Osteoblast (primary cell): ENCODE measurements at regions not wholly inside any gene's neighbourhood (a gene's known extent, or its start where the extent isn't known, plus 50 kb on each side); places are given as distances from the start of the nearest gene placed in this dataset.

Source experiments
- DNase-seq: peaks from one replicate; pipeline ENCODE4 v3.0.0; 2011; ENCODE audit warnings: low spot score, mixed read lengths; ENCODE audit not compliant: insufficient read length; ENCODE audit errors: missing footprints
- H2AFZ ChIP-seq: 2 replicates; pipeline ENCODE4 v1.6.0; 2011; ENCODE audit warnings: mild to moderate bottlenecking, low read length
- H3K27ac ChIP-seq: 2 replicates; pipeline ENCODE4 v1.5.1; 2011; ENCODE audit warnings: mild to moderate bottlenecking, low read depth, low read length, moderate library complexity
- H3K27me3 ChIP-seq: 2 replicates; pipeline ENCODE4 v1.6.0; 2012; ENCODE audit warnings: mild to moderate bottlenecking, control low read depth, inconsistent platforms, low read length, moderate library complexity; ENCODE audit not compliant: insufficient read depth
- H3K36me3 ChIP-seq: 2 replicates; pipeline ENCODE4 v1.5.1; 2011; ENCODE audit warnings: mild to moderate bottlenecking, low read length, control low read depth, moderate library complexity; ENCODE audit not compliant: insufficient read depth
- H3K4me1 ChIP-seq: 2 replicates; pipeline ENCODE4 v1.5.1; 2011; ENCODE audit warnings: mild to moderate bottlenecking, low read length, control low read depth, moderate library complexity; ENCODE audit not compliant: insufficient read depth
- H3K4me2 ChIP-seq: 2 replicates; pipeline ENCODE4 v1.6.0; 2011; ENCODE audit warnings: mild to moderate bottlenecking, low read length; ENCODE audit not compliant: insufficient read depth
- H3K4me3 ChIP-seq: fragments of 200-600 bp; sonication (generic); 3 replicates; pipeline ENCODE4 v1.5.1; 2012; ENCODE audit warnings: mild to moderate bottlenecking, low read length, inconsistent platforms; ENCODE audit not compliant: insufficient read depth
- H3K79me2 ChIP-seq: 2 replicates; pipeline ENCODE4 v1.6.0; 2012; ENCODE audit warnings: mild to moderate bottlenecking, low read length, control low read depth, inconsistent platforms; ENCODE audit not compliant: insufficient read depth
- H3K9me3 ChIP-seq: 2 replicates; pipeline ENCODE4 v1.5.1; 2011; ENCODE audit warnings: low read depth, low read length, control low read depth
- H4K20me1 ChIP-seq: 2 replicates; pipeline ENCODE4 v1.6.0; 2012; ENCODE audit warnings: mild to moderate bottlenecking, low read length, control low read depth; ENCODE audit not compliant: insufficient read depth
- TF ChIP-seq, protein P1 (sequence below): IDR thresholded peaks from 2 replicates; pipeline ENCODE4 v1.5.1; 2011; ENCODE audit warnings: mild to moderate bottlenecking, low read depth, low read length, moderate library complexity; ENCODE audit errors: extremely low read depth

DNA sequence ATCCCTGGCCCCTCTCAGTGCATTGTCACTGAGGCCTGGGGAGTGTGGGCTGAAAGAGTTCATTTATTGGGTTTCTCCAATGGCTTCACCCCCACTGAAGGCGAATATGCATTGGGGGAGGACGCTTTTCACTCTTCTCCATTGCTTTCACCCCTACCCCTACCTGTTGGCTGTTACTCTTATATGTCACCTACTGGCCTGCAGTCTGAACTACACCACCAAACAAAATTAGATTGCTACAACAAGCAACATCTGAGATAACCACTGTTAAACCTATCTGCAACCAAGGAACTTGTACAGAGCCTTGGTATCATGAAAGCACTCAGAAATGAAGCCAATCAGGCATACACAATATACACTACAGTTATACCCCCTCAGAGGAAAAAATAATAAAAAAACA lies 203.7 kb downstream of the REEP3 start:
- Histone ChIP-seq H3K27ac (no peak overlapping the region), H3K4me1 (no peaks in the 10 kb centered on the region), H3K36me3 (no peaks in the 10 kb centered on the region), H3K27me3 (peaks cover 35% of the 10 kb centered on the region), H3K4me3 (no peak overlapping the region), H3K79me2 (no peaks in the 10 kb centered on the region), H4K20me1 (no peaks in the 10 kb centered on the region), H3K4me2 (no peak overlapping the region), H3K9me3 (no peaks in the 10 kb centered on the region), H2AFZ (no peak overlapping the region)
- TF ChIP-seq, protein P1, sequence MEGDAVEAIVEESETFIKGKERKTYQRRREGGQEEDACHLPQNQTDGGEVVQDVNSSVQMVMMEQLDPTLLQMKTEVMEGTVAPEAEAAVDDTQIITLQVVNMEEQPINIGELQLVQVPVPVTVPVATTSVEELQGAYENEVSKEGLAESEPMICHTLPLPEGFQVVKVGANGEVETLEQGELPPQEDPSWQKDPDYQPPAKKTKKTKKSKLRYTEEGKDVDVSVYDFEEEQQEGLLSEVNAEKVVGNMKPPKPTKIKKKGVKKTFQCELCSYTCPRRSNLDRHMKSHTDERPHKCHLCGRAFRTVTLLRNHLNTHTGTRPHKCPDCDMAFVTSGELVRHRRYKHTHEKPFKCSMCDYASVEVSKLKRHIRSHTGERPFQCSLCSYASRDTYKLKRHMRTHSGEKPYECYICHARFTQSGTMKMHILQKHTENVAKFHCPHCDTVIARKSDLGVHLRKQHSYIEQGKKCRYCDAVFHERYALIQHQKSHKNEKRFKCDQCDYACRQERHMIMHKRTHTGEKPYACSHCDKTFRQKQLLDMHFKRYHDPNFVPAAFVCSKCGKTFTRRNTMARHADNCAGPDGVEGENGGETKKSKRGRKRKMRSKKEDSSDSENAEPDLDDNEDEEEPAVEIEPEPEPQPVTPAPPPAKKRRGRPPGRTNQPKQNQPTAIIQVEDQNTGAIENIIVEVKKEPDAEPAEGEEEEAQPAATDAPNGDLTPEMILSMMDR = peak; percentile 8
- DNase-seq = no peak

- DNase-seq = no peak
- H3K36me3 ChIP-seq = no peaks in the 10 kb centered on the region
- TF ChIP-seq, protein P1 = no peak
- no peaks in the 10 kb centered on the region for H3K9me3 ChIP-seq
- H4K20me1 ChIP-seq = no peaks in the 10 kb centered on the region
- no peak overlapping the region for H2AFZ ChIP-seq
- no peak overlapping the region for H3K4me3 ChIP-seq
- H3K27ac ChIP-seq = no peak overlapping the region
- H3K79me2 ChIP-seq = no peaks in the 10 kb centered on the region
- no peak overlapping the region for H3K4me2 ChIP-seq
- peaks cover 35% of the 10 kb centered on the region for H3K27me3 ChIP-seq
- no peaks in the 10 kb centered on the region for H3K4me1 ChIP-seq
Measured at GRCh38 chr10:63726867-63727266, 205.7 kb downstream of the REEP3 start.

GRCh38 chr10:63727636-63728035 lies 206.4 kb downstream of the REEP3 start:
- TF ChIP-seq, protein P1 = no peak
- no peaks in the 10 kb centered on the region for H4K20me1 ChIP-seq
- no peaks in the 10 kb centered on the region for H3K4me1 ChIP-seq
- H3K4me3 ChIP-seq = no peak overlapping the region
- peaks cover 35% of the 10 kb centered on the region for H3K27me3 ChIP-seq
- H3K9me3 ChIP-seq = no peaks in the 10 kb centered on the region
- no peaks in the 10 kb centered on the region for H3K79me2 ChIP-seq
- DNase-seq = no peak
- H3K27ac ChIP-seq = no peak overlapping the region
- H3K4me2 ChIP-seq = no peak overlapping the region
- no peak overlapping the region for H2AFZ ChIP-seq
- H3K36me3 ChIP-seq = no peaks in the 10 kb centered on the region

GRCh38 chr10:63735305-63735704 lies 214.1 kb downstream of the REEP3 start:
- TF ChIP-seq, protein P1 = no peak
- Histone ChIP-seq H3K4me2 (no peak overlapping the region), H3K27me3 (no peaks in the 10 kb centered on the region), H3K4me1 (peaks cover 3% of the 10 kb centered on the region), H4K20me1 (no peaks in the 10 kb centered on the region), H3K27ac (no peak overlapping the region), H3K79me2 (no peaks in the 10 kb centered on the region), H3K9me3 (no peaks in the 10 kb centered on the region), H3K36me3 (no peaks in the 10 kb centered on the region), H3K4me3 (no peak overlapping the region), H2AFZ (no peak overlapping the region)
- no peak for DNase-seq
